ENCODE measurements at regions not wholly inside any gene's neighbourhood (a gene's known extent, or its start where the extent isn't known, plus 50 kb on each side); places are given as distances from the start of the nearest gene placed in this dataset.

GRCh38 chr4:86482306-86483172, 111.6 kb upstream of the PTPN13 start:
- no peak overlapping the region for H2AFZ ChIP-seq (ENCODE audit: low read depth, low read length)
- TF ChIP-seq ZNF696 (CRISPR knock-in tag; conservative IDR thresholded peaks at IDR 0.05) (no peak), CSDE1 (IDR thresholded peaks at IDR 0.05) (no peak), GTF2A2 (tag; IDR thresholded peaks at IDR 0.05) (no peak), NELFE (IDR thresholded peaks at IDR 0.05; ENCODE audit: insufficient read depth, insufficient read length) (no peak), NCOA2 (IDR thresholded peaks at IDR 0.05; ENCODE audit: partially characterized antibody in 2 of 2) (no peak), MTA3 (IDR thresholded peaks at IDR 0.05; ENCODE audit: borderline replicate concordance) (no peak), KDM2B (CRISPR knock-in tag; IDR thresholded peaks at IDR 0.05) (no peak), ETV1 (tag; conservative IDR thresholded peaks at IDR 0.05; ENCODE audit: low read depth) (no peak)
- no peaks in the 10 kb centered on the region for H3K27me3 ChIP-seq (ENCODE audit: control insufficient read depth in 2 of 2, insufficient read depth in 2 of 2, low read length in 2 of 2)
- H3K4me2 ChIP-seq (ENCODE audit: insufficient read depth, low read length), result no peak overlapping the region
- POLR2A ChIA-PET, result no interaction called here
- ATAC-seq (no peak), FAIRE-seq (no peak), DNase-seq (ENCODE audit: extremely low read depth in 1 of 4, low spot score in 3 of 4) (no peak)
- no TSS peak for BruUV-seq (replicated peaks)
- no peak overlapping the region for H3K27ac ChIP-seq (ENCODE audit: extremely low read depth, low read depth, low read length)
- H3K79me2 ChIP-seq (ENCODE audit: control insufficient read depth, insufficient read depth, low read length), result no peaks in the 10 kb centered on the region
- H3K36me3 ChIP-seq (ENCODE audit: control insufficient read depth, insufficient read depth, low read length), result no peaks in the 10 kb centered on the region
- no peaks in the 10 kb centered on the region for H3K9me3 ChIP-seq (replicated peaks; ENCODE audit: control insufficient read depth, insufficient read depth, low read depth, low read length)
- H3K4me1 ChIP-seq (replicated peaks in 1 of 2; ENCODE audit: control insufficient read depth in 2 of 2, insufficient read depth in 2 of 2, low read length in 2 of 2), result no peaks in the 10 kb centered on the region
- CTCF ChIA-PET (ENCODE audit: low intra/inter-chr PET ratio), result no interaction called here
- in situ Hi-C loops (cut with MboI) (no loop called here), intact Hi-C loops (cut with micrococcal nuclease) (no loop called here)
- no peak overlapping the region for H3K9ac ChIP-seq (ENCODE audit: insufficient read depth in 1 of 2, low read depth in 2 of 2, low read length in 2 of 2)
- H4K20me1 ChIP-seq (replicated peaks; ENCODE audit: control insufficient read depth, insufficient read depth, low read length), result no peaks in the 10 kb centered on the region; the same call in 1 of the 2 replicates
- H3K9me1 ChIP-seq (ENCODE audit: control insufficient read depth, insufficient read depth, low read length), result no peaks in the 10 kb centered on the region
- WGBS (ENCODE audit: insufficient coverage, low coverage, missing lambda C conversion rate), result 2% methylated on average over 5 of the region's 5 CpGs
- H3K4me3 ChIP-seq, result no peak overlapping the region

Measured in K562 (cell line).